ENCODE measurements at regions not wholly inside any gene's neighbourhood (a gene's known extent, or its start where the extent isn't known, plus 50 kb on each side); places are given as distances from the start of the nearest gene placed in this dataset.

GRCh38 chr4:166284221-166284620, 411.2 kb downstream of the TLL1 start:
- no peaks in the 10 kb centered on the region for H4K20me1 ChIP-seq (ENCODE audit: insufficient read depth, poor library complexity, severe bottlenecking)
- TF ChIP-seq EZH2 (IDR thresholded peaks at IDR 0.05; ENCODE audit: borderline replicate concordance) (no peak), EZH2phosphoT487 (IDR thresholded peaks at IDR 0.05; ENCODE audit: low read depth, severe bottlenecking, unreplicated experiment) (no peak), CTCF (IDR thresholded peaks at IDR 0.05; ENCODE audit: poor library complexity) (no peak)

GRCh38 chr4:166290426-166290825, 417.4 kb downstream of the TLL1 start:
- no peaks in the 10 kb centered on the region for H3K79me2 ChIP-seq
- H3K9me2 ChIP-seq (replicated peaks; ENCODE audit: insufficient read depth), result no peaks in the 10 kb centered on the region
- no peak for DNase-seq (ENCODE audit: low spot score)
- no peak overlapping the region for H3K27ac ChIP-seq
- 59% methylated on average over 4 of the region's 4 CpGs for WGBS (ENCODE audit: low lambda C conversion rate, missing lambda C conversion rate)
- TF ChIP-seq EZH2phosphoT487 (IDR thresholded peaks at IDR 0.05; ENCODE audit: low read depth, severe bottlenecking, unreplicated experiment) (no peak), CTCF (IDR thresholded peaks at IDR 0.05; ENCODE audit: poor library complexity) (no peak), EZH2 (IDR thresholded peaks at IDR 0.05; ENCODE audit: borderline replicate concordance) (no peak)
- no peaks in the 10 kb centered on the region for H3K4me1 ChIP-seq (ENCODE audit: insufficient read depth)
- H3K36me3 ChIP-seq (replicated peaks; ENCODE audit: insufficient read depth, low read depth), result no peaks in the 10 kb centered on the region
- no peak overlapping the region for H2AFZ ChIP-seq
- H4K20me1 ChIP-seq (ENCODE audit: insufficient read depth, poor library complexity, severe bottlenecking), result no peaks in the 10 kb centered on the region
- no peaks in the 10 kb centered on the region for H3K9me3 ChIP-seq (ENCODE audit: low read depth)
- no peak overlapping the region for H3K4me2 ChIP-seq
- H3K4me3 ChIP-seq, result no peak overlapping the region
- no peaks in the 10 kb centered on the region for H3K27me3 ChIP-seq

More at GRCh38 chr4:166284221-166284620, 411.2 kb downstream of the TLL1 start:
- H3K79me2 ChIP-seq, result no peaks in the 10 kb centered on the region
- H3K9me3 ChIP-seq (ENCODE audit: low read depth), result no peaks in the 10 kb centered on the region
- H2AFZ ChIP-seq, result no peak overlapping the region
- no peak overlapping the region for H3K4me3 ChIP-seq
- no peak overlapping the region for H3K4me2 ChIP-seq
- no peaks in the 10 kb centered on the region for H3K36me3 ChIP-seq (replicated peaks; ENCODE audit: insufficient read depth, low read depth)
- no peaks in the 10 kb centered on the region for H3K9me2 ChIP-seq (replicated peaks; ENCODE audit: insufficient read depth)
- H3K27me3 ChIP-seq, result no peaks in the 10 kb centered on the region
- H3K27ac ChIP-seq, result no peak overlapping the region
- H3K4me1 ChIP-seq (ENCODE audit: insufficient read depth), result no peaks in the 10 kb centered on the region
- no peak for DNase-seq (ENCODE audit: low spot score)

GRCh38 chr4:166293556-166293955, 420.5 kb downstream of the TLL1 start:
- H3K27ac ChIP-seq, result no peak overlapping the region
- no peak for DNase-seq (ENCODE audit: low spot score)
- no peaks in the 10 kb centered on the region for H3K9me2 ChIP-seq (replicated peaks; ENCODE audit: insufficient read depth)
- TF ChIP-seq EZH2phosphoT487 (IDR thresholded peaks at IDR 0.05; ENCODE audit: low read depth, severe bottlenecking, unreplicated experiment) (no peak), EZH2 (IDR thresholded peaks at IDR 0.05; ENCODE audit: borderline replicate concordance) (no peak), CTCF (IDR thresholded peaks at IDR 0.05; ENCODE audit: poor library complexity) (no peak)
- 69% methylated on average over 2 of the region's 2 CpGs for WGBS (ENCODE audit: low lambda C conversion rate, missing lambda C conversion rate)
- no peak overlapping the region for H3K4me3 ChIP-seq
- no peak overlapping the region for H2AFZ ChIP-seq
- H3K4me1 ChIP-seq (ENCODE audit: insufficient read depth), result no peaks in the 10 kb centered on the region
- no peaks in the 10 kb centered on the region for H3K36me3 ChIP-seq (replicated peaks; ENCODE audit: insufficient read depth, low read depth)
- H3K79me2 ChIP-seq, result no peaks in the 10 kb centered on the region
- no peak overlapping the region for H3K4me2 ChIP-seq
- H3K9me3 ChIP-seq (ENCODE audit: low read depth), result no peaks in the 10 kb centered on the region
- H3K27me3 ChIP-seq, result no peaks in the 10 kb centered on the region
- no peaks in the 10 kb centered on the region for H4K20me1 ChIP-seq (ENCODE audit: insufficient read depth, poor library complexity, severe bottlenecking)

- H3K4me2 ChIP-seq, result no peak overlapping the region
Observed at GRCh38 chr4:166301266-166301665, 428.2 kb downstream of the TLL1 start.

More at GRCh38 chr4:166301266-166301665, 428.2 kb downstream of the TLL1 start:
- Histone ChIP-seq H3K36me3 (replicated peaks; ENCODE audit: insufficient read depth, low read depth) (no peaks in the 10 kb centered on the region), H3K9me3 (ENCODE audit: low read depth) (no peaks in the 10 kb centered on the region), H3K4me3 (no peak overlapping the region), H3K27ac (no peak overlapping the region), H3K9me2 (replicated peaks; ENCODE audit: insufficient read depth) (no peaks in the 10 kb centered on the region), H2AFZ (no peak overlapping the region), H3K27me3 (no peaks in the 10 kb centered on the region), H4K20me1 (ENCODE audit: insufficient read depth, poor library complexity, severe bottlenecking) (no peaks in the 10 kb centered on the region), H3K79me2 (no peaks in the 10 kb centered on the region), H3K4me1 (ENCODE audit: insufficient read depth) (no peaks in the 10 kb centered on the region)
- DNase-seq (ENCODE audit: low spot score), result no peak
- 90% methylated on average over 6 of the region's 6 CpGs for WGBS (ENCODE audit: low lambda C conversion rate, missing lambda C conversion rate)
- TF ChIP-seq CTCF (IDR thresholded peaks at IDR 0.05; ENCODE audit: poor library complexity) (no peak), EZH2phosphoT487 (IDR thresholded peaks at IDR 0.05; ENCODE audit: low read depth, severe bottlenecking, unreplicated experiment) (no peak), EZH2 (IDR thresholded peaks at IDR 0.05; ENCODE audit: borderline replicate concordance) (no peak)
